CD4-positive, alpha-beta T cell treated with Interleukin-4 for 1 hour (primary cell): ENCODE measurements at regions not wholly inside any gene's neighbourhood (a gene's known extent, or its start where the extent isn't known, plus 50 kb on each side); places are given as distances from the start of the nearest gene placed in this dataset.
"Not testable (repeated sequence)": the region's sequence is repeated elsewhere in the genome, so short reads cannot be mapped to it uniquely, and the experiment has no call there.

Experiments
- DNase-seq, 2 donors: peaks; one replicate each; pipeline ENCODE4 v3.0.0-alpha.2; 2020 to 2022

GRCh38 chr12:18794000-18794399, 56.1 kb downstream of the CAPZA3 start:
- DNase-seq, result no peak

DNA sequence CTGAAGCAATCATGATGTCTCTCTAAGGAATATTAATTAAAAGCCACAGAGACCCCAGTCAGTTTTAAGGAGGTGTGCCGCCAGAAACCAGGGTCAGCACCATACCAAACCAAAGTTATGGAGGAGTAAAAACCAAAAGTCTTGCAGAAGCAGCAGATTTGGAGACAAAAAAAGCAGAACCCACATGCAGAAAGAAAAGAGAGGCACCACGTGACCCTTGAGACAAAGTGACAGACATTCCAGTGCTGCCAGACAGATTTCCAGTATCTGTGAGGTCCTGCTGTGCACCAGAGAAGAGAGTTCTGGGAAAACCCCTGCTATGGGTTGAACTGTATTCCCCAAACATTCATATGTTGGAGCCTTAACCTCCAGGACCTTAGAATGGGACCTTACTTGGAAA, 59.7 kb downstream of the CAPZA3 start:
- no peak for DNase-seq

- no peak for DNase-seq
Measured at GRCh38 chr12:18798535-18799361, 60.8 kb downstream of the CAPZA3 start.

DNA sequence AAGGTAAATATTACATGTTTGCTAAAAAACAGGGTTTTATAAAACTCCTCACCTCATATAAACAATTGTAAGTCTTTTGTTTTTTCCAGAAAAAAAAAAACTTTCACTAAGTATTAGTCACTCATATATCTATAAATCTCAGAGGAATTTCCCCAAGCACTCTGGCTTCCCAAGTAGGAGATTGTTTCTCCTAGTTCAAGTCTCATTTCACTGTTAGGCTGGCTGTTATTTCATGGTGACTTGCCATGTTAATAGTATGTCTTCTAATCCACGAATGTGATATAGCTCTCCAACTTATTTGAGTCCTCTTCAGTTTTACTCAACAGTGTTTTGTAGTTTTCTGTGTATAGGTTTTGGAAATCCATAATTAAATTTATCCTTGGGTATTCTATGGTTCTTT, 61.6 kb downstream of the CAPZA3 start:
- no peak for DNase-seq

- no peak for DNase-seq
Measured at GRCh38 chr12:18805516-18806248, 67.8 kb downstream of the CAPZA3 start.

DNA sequence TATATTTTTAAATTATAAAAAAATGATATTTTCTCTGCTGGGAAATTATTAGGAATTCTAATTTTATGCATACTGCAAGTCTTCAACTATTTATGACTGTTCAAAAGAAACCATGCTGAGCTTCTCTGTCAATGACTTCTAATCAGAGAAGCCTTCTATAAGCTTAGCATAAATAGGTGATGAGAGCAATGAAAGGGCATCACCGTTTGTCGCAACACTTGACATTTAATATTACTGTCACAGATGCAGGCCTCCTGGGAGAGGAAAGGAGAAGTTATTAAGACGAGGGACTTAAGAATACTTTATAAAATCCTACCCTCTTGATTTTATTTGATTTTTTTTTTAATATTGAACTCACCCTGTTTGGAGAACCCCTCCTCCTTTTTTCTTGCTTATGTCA, 69.8 kb downstream of the CAPZA3 start:
- no peak for DNase-seq

- DNase-seq, result no peak
Measured at GRCh38 chr12:18808221-18808620, 70.3 kb downstream of the CAPZA3 start.

DNA sequence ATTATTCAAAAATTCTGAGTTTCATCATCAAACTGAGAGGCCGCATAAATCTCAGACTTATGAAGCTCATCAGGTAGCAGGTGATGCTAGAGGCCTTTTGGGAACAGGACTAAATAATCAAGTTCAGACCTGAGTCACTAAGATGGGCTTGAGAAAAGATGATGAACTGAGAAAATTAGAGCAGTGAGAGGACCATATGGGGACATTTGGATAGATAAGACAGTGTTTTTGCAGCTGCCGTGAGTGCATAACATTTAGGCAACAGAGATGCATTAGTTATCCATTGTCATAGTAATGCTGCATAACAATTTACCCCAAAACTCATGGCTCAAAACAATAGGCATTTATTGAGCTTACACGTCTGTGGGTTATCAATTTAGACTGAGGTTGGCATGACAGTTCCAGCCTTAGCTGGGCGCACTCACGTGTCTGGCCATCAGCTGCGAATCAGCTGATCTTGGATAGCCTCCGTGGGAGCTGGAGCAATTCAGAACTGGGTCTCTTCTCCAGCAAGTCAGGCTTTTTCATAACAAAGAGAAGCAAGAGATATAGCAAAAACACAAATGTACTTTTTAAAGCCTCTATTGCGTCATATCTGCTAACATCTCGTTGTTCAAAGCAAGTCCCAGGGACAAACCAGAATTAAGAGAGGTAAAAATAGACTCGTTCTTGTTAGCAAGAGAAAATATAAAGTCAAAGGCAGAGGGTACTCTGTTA, 72.8 kb downstream of the CAPZA3 start:
- no peak for DNase-seq

GRCh38 chr12:18811273-18811672, 73.4 kb downstream of the CAPZA3 start:
- DNase-seq, result peak in 1 of 2 donors; percentile 11

DNA sequence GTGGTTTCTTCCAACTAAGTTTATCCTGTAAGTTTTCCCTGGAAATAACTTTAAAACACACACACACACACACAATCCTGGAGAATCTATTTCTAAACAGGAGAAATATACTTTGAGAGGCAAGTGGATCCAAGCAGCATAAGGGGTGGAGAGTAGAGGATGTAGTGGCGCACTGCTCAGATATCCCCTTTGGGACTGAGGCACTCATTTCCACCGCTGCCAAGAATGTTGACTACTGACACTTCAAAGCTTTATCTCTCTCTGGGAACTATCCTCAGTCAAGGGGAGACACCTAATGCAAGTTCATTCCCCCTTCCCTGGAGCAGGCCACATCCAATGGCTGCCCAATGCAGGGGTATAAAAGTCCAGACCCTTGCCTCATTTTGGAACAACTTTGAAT, 75.8 kb downstream of the CAPZA3 start:
- DNase-seq, result no peak

GRCh38 chr12:18818579-18819268, 80.8 kb downstream of the CAPZA3 start:
- DNase-seq, result no peak

GRCh38 chr12:18819484-18819883, 81.6 kb downstream of the CAPZA3 start:
- DNase-seq, result no peak

DNA sequence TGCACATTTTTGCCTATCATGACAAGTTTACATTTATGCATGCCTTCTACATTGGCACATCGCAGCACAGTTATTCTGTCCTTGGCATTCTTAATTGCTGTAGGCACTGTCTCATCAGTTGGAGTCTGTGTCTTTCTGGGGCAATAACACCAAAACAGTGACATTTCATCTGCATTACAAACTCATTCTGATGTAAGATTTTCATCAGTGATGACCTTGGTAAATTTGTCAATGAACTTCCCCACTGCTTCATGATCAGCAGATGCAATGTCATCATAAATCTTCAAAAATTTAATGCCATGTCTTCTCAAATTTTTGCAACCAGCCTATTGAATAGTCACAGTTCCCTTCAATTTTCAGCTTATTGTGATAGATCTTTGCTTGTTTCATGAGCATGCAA, 85.5 kb downstream of the CAPZA3 start:
- DNase-seq, result no peak

DNA sequence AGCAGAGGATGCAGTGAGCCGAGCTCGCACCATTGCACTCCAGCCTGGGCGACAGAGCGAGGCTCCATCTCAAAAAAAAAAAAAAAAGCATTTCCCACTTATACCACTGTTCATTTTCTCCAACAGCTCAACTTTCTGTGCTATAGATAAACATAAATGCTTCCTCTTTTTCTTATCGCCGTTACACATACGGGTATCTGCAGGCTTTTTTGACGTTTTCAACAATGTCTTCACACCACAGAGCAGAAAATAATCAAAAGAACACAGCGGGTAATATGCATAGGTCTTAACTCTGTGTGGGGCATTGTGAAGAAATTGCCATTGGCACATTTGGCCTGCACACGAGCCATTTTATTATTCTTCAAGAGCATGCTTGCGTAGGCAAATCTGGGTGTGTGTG, 86.4 kb downstream of the CAPZA3 start:
- no peak for DNase-seq

- no peak for DNase-seq
Measured at GRCh38 chr12:18825138-18825537, 87.2 kb downstream of the CAPZA3 start.

- no peak for DNase-seq
Measured at GRCh38 chr12:18827913-18828312, 90.0 kb downstream of the CAPZA3 start.

DNA sequence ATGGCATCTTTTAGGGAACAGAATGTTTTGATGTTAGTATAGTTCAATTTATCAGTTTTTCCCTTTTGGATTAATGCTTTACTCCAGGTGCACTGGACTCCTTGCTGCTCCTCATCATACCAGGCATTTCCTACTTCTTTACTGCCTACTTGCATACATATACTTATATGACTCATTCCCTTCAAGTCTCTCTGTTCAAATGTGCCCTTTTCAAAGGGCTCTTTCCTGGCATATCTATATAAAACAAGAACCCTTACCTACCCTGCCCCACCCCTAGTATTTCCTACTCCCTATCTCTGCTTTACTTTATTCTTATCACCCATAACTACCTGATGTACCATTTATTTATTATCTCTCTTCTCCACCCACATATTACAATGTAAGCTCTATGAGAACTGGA, 90.6 kb downstream of the CAPZA3 start:
- DNase-seq, result no peak

DNA sequence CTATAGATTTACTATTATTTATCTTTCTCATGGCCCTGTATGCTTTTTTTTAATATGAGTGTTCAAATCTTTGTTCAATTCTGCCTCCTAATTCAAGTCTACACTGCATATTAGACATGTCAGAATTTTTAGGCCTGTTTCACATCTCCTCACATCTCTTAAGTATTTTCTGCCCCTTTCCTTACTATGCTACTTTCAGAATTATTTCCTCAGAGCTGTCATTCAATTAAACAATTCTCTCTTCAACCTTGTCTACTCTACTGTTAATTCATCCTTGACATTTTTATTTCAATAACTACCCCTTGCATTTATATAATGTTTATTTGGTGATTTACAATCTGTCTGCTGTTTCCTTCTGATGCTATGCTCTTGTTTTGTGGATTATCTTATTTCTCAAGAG, 91.1 kb downstream of the CAPZA3 start:
- no peak for DNase-seq

- not testable (repeated sequence) for DNase-seq
Measured at GRCh38 chr12:18832932-18833331, 95.0 kb downstream of the CAPZA3 start.

DNA sequence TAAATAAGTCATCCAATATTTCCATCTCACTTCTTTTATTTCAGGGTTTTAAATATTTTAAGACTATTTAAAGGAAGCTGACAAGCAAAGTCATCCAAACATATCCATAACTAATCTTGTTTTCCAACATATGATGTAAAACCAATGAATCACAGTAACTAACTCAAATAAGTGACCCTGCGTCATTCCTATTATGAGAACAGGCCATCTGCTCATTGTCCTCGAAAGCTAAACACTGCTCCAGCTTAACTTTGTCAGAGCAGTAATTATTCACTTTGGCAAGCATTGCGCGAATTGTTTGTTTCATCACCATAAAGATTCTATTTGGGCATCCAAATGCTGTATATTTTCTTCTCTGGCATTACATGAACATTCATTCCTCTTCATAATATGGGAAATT, 99.1 kb downstream of the CAPZA3 start:
- DNase-seq, result no peak

DNA sequence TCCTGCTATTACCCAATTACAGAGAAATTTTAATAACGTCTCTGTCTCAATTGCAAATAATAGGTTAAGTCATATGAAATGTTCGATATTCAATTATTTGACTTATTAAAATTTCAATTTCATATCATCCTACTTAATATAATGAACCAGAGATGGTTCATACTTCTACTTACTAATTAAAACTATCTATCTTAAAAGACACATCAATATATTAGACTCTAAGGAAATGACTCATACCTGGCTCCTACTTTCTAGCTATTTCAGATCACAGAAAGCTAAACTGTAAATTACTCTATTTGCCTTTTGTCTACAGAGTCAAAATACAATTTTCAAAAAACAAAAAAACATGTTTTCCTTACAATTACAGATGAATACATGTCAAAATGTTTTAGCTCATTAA, 99.6 kb downstream of the CAPZA3 start:
- DNase-seq, result no peak

DNA sequence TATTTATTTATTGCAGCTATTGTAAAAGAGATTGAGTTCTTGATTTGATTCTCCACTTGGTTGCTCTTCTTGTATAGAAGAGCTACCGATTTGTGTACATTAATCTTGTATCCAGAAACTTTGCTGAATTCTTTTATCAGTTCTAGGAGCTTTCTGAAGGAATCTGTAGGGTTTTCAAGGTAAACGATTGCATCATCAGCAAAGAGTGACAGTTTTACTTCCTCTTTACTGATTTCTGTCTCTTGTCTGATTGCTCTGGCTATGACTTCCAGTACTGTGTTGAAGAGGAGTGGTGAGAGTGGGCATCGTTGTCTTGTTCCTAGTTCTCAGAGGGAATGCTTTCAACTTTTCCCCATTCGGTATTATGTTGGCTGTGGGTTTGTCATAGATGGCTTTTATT, 103.1 kb downstream of the CAPZA3 start:
- DNase-seq, result not testable (repeated sequence)

DNA sequence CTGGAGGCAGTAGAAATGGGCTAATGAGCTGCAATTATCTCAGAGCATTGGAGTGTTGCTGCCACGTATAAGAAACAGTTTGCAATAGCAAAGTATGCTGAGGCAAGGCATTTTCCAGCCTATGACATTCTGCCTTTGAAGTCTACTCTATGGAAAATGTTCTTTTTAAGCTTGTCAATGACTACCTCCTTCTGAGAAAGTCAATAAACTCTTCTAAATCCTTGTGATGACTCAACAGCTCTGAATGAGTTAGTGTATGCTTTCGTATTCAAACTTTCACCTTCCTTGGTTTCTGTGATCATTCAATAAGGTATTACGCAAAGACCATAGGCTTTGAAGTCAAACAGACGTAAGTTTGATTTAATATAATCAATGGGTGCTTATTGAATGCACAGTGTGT, 111.2 kb downstream of the CAPZA3 start:
- DNase-seq, result no peak
